Right lung (tissue), 2 donors: ENCODE measurements at regions not wholly inside any gene's neighbourhood (a gene's known extent, or its start where the extent isn't known, plus 50 kb on each side); places are given as distances from the start of the nearest gene placed in this dataset.
A peak's percentile ranks its signal among the peaks of the same experiment; 100 is the strongest.

ENCODE experiments used
- DNase-seq, 2 donors: peaks; one replicate each; pipeline ENCODE4 v3.0.0-alpha.2; 2013

DNA sequence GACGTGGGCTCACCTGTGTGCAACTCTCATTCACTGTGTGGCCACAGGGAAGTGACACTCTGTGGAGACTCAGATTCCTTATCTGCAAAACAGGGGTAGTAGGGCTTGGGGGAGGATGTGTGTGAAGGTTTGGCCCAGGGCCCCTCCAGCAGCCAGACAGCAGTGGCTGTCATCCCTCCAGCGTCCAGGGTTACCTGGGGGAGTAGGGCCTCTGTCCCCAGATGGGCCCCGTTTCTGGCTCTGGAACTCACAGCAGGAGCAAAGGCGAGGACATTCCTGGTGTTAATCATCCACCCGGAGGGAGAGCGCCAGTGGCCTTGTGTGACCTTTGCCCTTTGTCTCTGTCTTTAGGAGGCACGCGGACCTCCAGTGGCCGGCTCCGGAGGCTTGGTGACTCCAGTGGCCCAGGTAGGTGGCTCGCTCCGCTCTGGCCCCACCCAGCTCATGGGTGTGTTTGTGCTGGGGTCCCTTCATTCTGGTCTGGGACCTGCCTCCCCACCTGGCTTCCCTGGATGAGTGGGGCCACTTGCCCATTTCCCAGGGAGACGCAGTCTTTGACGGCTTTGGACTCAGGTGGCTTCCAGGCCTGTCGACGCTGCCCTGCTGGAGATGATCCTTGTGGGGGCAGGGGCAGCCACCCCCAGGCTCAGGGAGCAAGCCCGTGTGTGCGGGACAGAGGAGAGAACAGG lies 166.2 kb downstream of the SEC14L1 start:
- no peak for DNase-seq

GRCh38 chr17:77307479-77308198 lies 166.9 kb downstream of the SEC14L1 start:
- no peak for DNase-seq

DNA sequence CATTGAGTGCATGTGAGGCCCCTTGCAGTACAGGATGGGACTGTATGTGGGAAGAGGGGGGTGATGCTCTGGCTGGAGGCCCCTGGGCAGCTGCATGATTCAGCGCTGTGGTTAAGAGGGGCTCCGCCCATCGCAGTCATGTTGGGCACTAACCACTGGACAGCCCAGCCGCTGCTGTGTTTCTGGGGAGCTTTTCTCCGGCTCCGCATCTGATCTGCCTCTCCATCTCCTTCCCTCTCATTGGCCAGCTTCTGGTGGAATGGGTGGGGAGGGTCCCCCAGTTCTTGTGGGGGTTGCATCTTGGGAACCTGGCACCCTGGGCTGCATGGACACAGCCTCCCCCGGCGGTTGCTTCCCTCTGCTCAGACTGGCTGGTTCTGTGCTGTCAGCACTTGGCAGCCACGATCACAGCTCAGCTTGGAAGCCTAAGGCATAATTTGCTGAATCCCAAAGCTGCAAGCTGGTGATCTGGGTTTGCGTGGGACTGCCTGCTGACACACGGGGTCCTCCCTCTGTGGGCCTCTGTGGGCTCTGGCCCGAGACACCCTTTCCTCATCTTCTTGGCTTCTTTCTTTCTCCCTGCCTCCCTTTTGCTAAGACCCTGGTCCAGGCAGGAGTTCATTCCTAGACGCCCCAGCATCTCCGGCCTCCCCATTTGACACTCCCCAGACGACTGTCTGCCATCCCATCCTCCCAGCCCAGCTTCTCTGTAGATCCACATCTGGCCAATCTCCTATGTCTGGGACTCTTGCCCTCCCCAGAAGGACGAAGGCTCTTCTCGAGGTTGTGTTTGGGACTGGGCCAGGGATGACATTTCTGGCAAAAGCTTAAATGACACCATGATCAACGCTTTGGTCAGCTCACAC lies 168.3 kb downstream of the SEC14L1 start:
- DNase-seq: no peak

DNA sequence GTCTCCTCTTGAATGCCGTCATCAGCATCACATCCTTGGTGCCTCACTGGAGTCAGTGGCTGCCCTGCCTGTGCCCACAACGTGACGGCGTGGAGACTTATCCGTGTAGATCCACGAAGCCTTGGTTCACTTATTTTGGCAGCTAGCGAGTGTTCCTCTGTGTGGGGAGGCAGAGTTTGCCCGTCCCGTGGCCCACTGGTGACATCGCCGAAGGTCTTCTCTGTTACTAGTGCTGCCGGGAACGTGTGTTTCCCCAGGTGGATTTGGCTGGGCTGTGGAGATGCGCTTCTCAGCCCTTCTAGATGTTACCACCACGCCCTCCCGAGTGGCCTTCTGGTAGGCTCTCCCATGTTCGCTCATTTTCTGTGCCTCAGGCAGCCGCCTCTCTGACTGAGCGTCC lies 169.6 kb downstream of the SEC14L1 start:
- DNase-seq: no peak

- no peak for DNase-seq
These were observed 170.7 kb downstream of the SEC14L1 start for GRCh38 chr17:77311371-77311981.

DNA sequence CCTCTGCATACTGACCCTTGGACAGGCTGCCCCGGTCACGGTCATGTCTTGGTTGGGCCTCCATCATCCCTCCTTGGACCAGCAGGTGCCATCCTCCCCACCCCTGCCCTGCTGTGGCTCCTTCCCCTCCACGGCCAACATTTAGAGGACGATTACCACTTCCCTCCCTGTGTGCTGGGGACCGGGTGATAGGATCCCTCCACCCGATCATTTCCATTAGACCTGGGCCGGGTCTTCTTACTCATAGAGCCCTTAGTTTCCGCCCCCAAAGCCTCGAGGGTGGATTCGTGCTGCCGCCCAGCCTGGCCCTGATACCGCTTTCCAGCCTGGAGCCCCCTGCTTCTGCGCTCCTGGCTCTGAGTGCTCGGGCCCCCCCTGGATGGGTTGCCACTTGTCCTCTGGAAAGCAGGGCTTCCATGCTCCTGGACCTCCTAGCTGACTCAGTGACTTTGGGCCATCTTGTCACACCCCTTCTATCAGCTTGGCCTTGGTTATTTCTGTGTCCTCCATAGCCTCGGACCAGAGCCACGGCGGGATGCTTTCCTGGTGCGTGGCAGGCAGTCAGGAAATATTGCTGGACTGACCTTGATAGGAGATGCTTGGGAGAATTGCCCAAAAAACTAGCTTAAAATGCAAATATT lies 171.4 kb downstream of the SEC14L1 start:
- no peak for DNase-seq

GRCh38 chr17:77312786-77313599 lies 172.2 kb downstream of the SEC14L1 start:
- peak; percentile 68 to 70 for DNase-seq

GRCh38 chr17:77313831-77314230 lies 173.1 kb downstream of the SEC14L1 start:
- DNase-seq: no peak

DNA sequence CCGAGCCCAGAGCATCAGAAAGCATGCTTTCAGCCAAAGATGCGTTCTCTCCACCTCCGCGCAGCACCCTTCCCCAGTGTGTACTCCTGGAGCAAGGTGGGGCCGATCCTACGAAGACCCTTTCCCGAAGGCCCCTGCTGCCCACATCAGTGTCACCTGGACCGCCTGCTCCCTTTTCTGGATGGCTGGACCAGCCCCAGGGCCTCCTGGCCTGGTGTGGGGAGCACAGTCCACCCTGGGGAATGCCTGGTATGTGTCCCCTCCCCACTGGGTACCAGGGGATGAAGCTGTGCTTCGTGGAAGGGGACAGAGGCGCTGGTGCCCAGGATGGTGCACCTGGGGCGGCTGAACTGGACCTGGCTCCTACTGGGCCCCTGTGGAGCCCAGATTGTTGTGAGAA lies 173.8 kb downstream of the SEC14L1 start:
- no peak for DNase-seq

- no peak for DNase-seq
These were observed 174.2 kb downstream of the SEC14L1 start for GRCh38 chr17:77315010-77315409.

DNA sequence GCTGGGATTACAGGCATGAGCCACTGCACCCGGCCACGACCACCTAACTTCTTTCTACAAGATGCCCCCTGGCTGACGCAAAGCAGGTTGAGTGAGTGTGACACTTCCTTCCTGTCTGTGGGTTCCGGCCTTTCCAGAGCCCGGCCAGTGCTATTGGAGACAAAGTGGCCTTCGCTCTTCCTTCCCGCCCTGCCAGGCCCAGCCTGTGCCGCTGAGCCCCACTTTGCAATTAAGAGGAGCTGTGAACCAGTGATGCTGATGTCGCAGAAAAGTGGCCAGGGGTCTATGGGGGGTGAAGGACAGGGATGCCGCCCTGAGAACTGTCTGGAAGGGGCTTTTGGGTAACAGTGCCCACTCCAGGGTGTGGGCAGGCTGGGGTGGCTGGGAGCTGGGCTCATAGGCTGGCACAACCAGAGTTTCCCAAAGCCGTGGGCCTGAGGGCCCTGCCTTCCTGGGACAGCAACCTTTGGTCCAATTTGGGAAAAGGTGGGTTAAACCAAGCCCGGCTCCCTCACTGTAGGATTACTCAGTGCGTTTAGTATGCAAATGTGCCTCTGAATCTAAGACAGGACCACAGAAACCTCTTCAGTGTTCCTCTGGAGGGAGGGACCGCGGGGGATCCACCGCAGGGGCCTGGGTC lies 174.9 kb downstream of the SEC14L1 start:
- no peak for DNase-seq

GRCh38 chr17:77316191-77316641 lies 175.4 kb downstream of the SEC14L1 start:
- no peak for DNase-seq

DNA sequence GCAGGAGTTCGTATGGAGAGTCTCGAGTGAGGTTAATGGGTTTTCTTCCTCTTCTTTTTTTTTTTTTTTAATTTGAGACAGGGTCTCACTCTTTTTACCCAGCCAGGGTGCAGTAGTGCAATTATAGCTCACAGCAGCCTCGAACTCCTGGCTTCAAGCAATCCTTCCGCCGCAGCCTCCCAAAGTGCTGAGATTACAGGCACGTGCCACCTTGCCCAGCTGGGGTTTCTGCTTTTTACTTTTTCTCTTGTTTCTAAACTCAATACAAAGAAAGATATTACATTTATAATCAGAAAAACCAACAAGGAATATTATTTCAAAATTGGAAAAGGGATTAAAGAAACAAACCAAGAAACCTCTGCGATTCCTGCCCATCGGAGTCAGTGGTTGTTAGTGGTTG lies 175.9 kb downstream of the SEC14L1 start:
- no peak for DNase-seq

GRCh38 chr17:77317091-77317750 lies 176.5 kb downstream of the SEC14L1 start:
- DNase-seq: no peak

DNA sequence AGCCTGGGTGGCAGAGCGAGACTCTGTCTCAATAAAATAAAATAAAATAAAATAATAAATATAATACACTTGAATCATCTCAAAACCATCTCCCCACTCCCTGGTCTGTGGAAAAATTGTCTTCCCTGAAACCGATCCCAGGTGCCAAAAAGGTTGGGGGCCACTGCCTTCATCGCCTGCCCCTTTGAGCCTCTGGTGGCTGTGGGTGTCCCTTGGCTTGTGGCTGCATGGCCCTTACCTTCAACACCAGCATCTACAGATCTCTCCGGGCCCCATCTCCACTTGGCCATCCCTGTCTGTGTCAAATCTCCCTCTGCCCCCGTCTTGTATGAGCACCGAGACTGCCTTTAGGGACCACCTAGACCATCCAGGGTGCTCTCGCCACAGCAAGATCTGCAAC lies 177.3 kb downstream of the SEC14L1 start:
- no peak for DNase-seq

- no peak for DNase-seq
These were observed 177.9 kb downstream of the SEC14L1 start for GRCh38 chr17:77318491-77319210.

DNA sequence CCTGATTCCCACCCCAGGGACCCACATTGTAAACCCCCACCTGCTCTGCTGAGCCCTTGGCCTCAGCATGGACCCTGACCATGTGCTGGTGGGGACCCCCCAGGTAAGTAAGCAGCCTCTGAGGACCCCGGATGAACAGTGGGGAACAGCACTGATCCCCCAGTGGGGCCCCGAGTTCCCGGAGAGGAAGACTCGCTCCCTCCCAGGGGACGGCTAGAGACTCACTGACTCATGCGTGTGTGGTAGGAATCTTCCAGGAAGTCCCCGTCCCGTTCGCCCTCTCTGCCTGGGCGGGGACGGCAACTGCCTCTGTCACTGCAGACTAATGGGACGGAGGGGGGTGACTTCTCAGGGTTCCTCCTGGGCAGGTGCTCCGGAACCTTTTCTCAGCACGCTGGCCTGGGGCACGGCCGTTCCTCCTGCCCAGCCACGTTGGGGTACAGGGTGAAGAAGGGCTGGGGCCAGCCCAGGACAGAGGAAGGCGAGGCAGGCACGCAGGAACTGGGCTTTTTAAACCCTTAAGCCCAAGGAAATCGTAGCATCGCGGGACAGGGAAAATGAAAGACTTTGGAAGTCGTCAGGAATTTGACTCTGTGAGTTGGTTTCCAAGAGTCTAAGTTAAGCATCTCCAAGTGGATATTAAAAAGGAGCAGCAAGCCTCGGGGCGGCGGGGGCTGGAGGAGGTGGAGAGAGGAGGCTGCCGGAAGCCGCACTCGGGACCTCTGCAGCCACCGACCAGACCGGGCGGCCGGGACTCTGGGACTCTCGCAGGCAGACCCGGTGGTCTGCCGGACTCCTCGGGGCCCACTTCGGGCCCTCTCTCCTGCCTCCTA lies 178.7 kb downstream of the SEC14L1 start:
- DNase-seq: no peak

DNA sequence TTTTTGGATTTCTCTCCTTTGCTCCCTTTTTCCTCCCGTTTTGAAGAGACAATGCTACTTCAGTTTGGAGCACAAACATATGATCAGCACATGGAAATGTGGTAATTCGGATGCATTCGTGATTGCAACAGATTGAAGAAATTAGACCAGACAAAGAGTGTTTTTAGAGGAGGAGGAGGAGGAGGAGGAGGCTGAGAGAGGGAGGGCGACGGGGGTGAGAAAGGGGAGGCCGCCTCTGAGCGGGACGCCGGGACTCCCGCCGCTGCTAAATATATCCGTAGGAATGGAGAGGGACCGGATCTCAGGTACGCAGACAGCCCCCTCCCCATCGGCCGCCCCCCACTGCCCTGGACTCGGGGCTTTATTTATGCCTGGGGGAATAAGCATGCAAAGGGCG lies 179.3 kb downstream of the SEC14L1 start:
- DNase-seq: no peak
